IMR-90 (cell line): ENCODE measurements at regions not wholly inside any gene's neighbourhood (a gene's known extent, or its start where the extent isn't known, plus 50 kb on each side); places are given as distances from the start of the nearest gene placed in this dataset.

Experiments used
- ATAC-seq: fragments of 200-7000 bp; cut with Tn5 transposase; 2 replicates; pipeline ENCODE4 v1.9.1; 2020; ENCODE audit warnings: low read depth, mild to moderate bottlenecking, moderate library complexity
- BruUV-seq: library from RNA; stranded (reverse); fragments of 400-500 nt; replicated peaks from 2 replicates; lab custom pipeline; 2021; lab: Mats Ljungman, UMichigan
- CTCF ChIA-PET: fragments of 300-600 bp; formaldehyde crosslinking; extraction: SDS; loops from one replicate; lab custom pipeline; 2021; ENCODE audit warnings: antibody characterized with exemption; lab: Yijun Ruan, JAX
- POLR2A ChIA-PET: fragments of 300-600 bp; sonication (Branson Sonifier 250); formaldehyde crosslinking; loops from one replicate; lab custom pipeline; 2022; ENCODE audit warnings: antibody characterized with exemption; ENCODE audit not compliant: unreplicated experiment; lab: Charles Lee
- DNase-seq: peaks from one replicate; pipeline ENCODE4 v3.0.0; 2013
- H2AFZ ChIP-seq: replicated peaks from 2 replicates; pipeline ENCODE3; 2013; ENCODE audit warnings: low read length, mild to moderate bottlenecking; ENCODE audit not compliant: poor library complexity
- H2AK5ac ChIP-seq: 2 replicates; pipeline ENCODE4 v1.6.1; 2013; ENCODE audit warnings: low read depth, low read length, inconsistent platforms
- H2AK9ac ChIP-seq: replicated peaks from 2 replicates; pipeline ENCODE3; 2013; ENCODE audit warnings: mild to moderate bottlenecking, low read depth, low read length, moderate library complexity; ENCODE audit not compliant: poor library complexity
- H2BK120ac ChIP-seq: 2 replicates; pipeline ENCODE4 v1.6.1; 2013; ENCODE audit warnings: low read depth, low read length, inconsistent platforms
- H2BK15ac ChIP-seq: 3 replicates; pipeline ENCODE4 v1.6.1; 2013; ENCODE audit warnings: low read depth, low read length, inconsistent platforms
- H2BK20ac ChIP-seq: 2 replicates; pipeline ENCODE4 v1.6.1; 2013; ENCODE audit warnings: low read depth, mild to moderate bottlenecking, inconsistent platforms, low read length, moderate library complexity
- H2BK5ac ChIP-seq: 2 replicates; pipeline ENCODE4 v1.6.1; 2013; ENCODE audit warnings: mild to moderate bottlenecking, low read depth, low read length, inconsistent platforms; ENCODE audit not compliant: poor library complexity, severe bottlenecking
- H3K14ac ChIP-seq: replicated peaks from 2 replicates; pipeline ENCODE4 v1.6.1; 2013; ENCODE audit warnings: low read depth, low read length, inconsistent platforms
- H3K18ac ChIP-seq: 2 replicates; pipeline ENCODE4 v1.6.1; 2013; ENCODE audit warnings: low read depth, low read length, control low read depth
- H3K23ac ChIP-seq: 2 replicates; pipeline ENCODE4 v1.6.1; 2013; ENCODE audit warnings: low read depth, low read length, inconsistent platforms
- H3K27ac ChIP-seq: 2 replicates; pipeline ENCODE4 v1.5.1; 2013; ENCODE audit warnings: mild to moderate bottlenecking, control low read depth, low read length; ENCODE audit not compliant: insufficient read depth
- H3K27me3 ChIP-seq: 2 replicates; pipeline ENCODE4 v1.6.1; 2013; ENCODE audit warnings: low read length; ENCODE audit not compliant: control insufficient read depth, insufficient read depth
- H3K36me3 ChIP-seq: 2 replicates; pipeline ENCODE4 v1.6.1; 2013; ENCODE audit warnings: low read length, mixed read lengths; ENCODE audit not compliant: control insufficient read depth, insufficient read depth
- H3K4ac ChIP-seq: 2 replicates; pipeline ENCODE4 v1.6.1; 2013; ENCODE audit warnings: low read depth, low read length, inconsistent platforms
- H3K4me1 ChIP-seq: 2 replicates; pipeline ENCODE4 v1.6.1; 2013; ENCODE audit warnings: low read length, mixed read lengths; ENCODE audit not compliant: control insufficient read depth, insufficient read depth
- H3K4me2 ChIP-seq: 2 replicates; pipeline ENCODE4 v1.6.1; 2013; ENCODE audit warnings: low read depth, mild to moderate bottlenecking, control low read depth, low read length, moderate library complexity
- H3K4me3 ChIP-seq: 2 replicates; pipeline ENCODE4 v1.5.1; 2013; ENCODE audit warnings: low read depth, mild to moderate bottlenecking, control low read depth, low read length, moderate library complexity; ENCODE audit not compliant: insufficient read depth
- H3K56ac ChIP-seq: 2 replicates; pipeline ENCODE4 v1.6.1; 2013; ENCODE audit warnings: low read length, inconsistent platforms; ENCODE audit not compliant: insufficient read depth; ENCODE audit errors: extremely low read depth
- H3K79me1 ChIP-seq, 2 experiments: 2 replicates each; pipeline ENCODE4 v1.6.1; 2013; ENCODE audit warnings: low read length in 2 of 2, inconsistent platforms in 1 of 2, low read depth in 1 of 2
- H3K9ac ChIP-seq: 2 replicates; pipeline ENCODE4 v1.6.1; 2013; ENCODE audit warnings: low read depth, low read length, control low read depth
- H3K9me1 ChIP-seq: 2 replicates; pipeline ENCODE4 v1.6.1; 2013; ENCODE audit warnings: low read length, inconsistent platforms; ENCODE audit not compliant: insufficient read depth
- H3K9me3 ChIP-seq: 2 replicates; pipeline ENCODE4 v1.6.1; 2013; ENCODE audit warnings: low read length; ENCODE audit not compliant: control insufficient read depth, insufficient read depth
- H4K20me1 ChIP-seq: 2 replicates; pipeline ENCODE4 v1.6.1; 2013; ENCODE audit warnings: low read length, inconsistent platforms; ENCODE audit not compliant: insufficient read depth
- H4K5ac ChIP-seq: 2 replicates; pipeline ENCODE4 v1.6.1; 2013; ENCODE audit warnings: mild to moderate bottlenecking, low read depth, low read length, control low read depth
- H4K8ac ChIP-seq, 2 experiments: 2 replicates each; pipeline ENCODE4 v1.6.1; 2013; ENCODE audit warnings: low read depth in 2 of 2, low read length in 2 of 2, control low read depth in 1 of 2, inconsistent platforms in 1 of 2
- H4K91ac ChIP-seq: 2 replicates; pipeline ENCODE4 v1.6.1; 2013; ENCODE audit warnings: low read depth, low read length, inconsistent platforms; ENCODE audit not compliant: insufficient read depth
- BHLHE40 ChIP-seq: fragments of 150-350 bp; IDR thresholded peaks from 2 replicates; pipeline ENCODE4 v1.6.1; 2016; ENCODE audit warnings: mild to moderate bottlenecking, low read depth, low read length
- CEBPB ChIP-seq: IDR thresholded peaks from 2 replicates; pipeline ENCODE4 v1.6.1; 2012; ENCODE audit warnings: low read depth, low read length, improper control_type of control experiment
- CHD1 ChIP-seq: IDR thresholded peaks from 2 replicates; pipeline ENCODE4 v1.6.1; 2012; ENCODE audit warnings: low read depth, low read length, improper control_type of control experiment
- FOS ChIP-seq: fragments of 150-350 bp; IDR thresholded peaks from 2 replicates; pipeline ENCODE4 v1.6.1; 2016; ENCODE audit warnings: low read depth, low read length
- MAFK ChIP-seq: IDR thresholded peaks from 2 replicates; pipeline ENCODE4 v1.6.1; 2012; ENCODE audit warnings: low read depth, low read length, improper control_type of control experiment
- MAZ ChIP-seq: IDR thresholded peaks from 2 replicates; pipeline ENCODE4 v1.6.1; 2012; ENCODE audit warnings: low read depth, mild to moderate bottlenecking, low read length, improper control_type of control experiment, moderate library complexity, borderline replicate concordance
- POLR2A ChIP-seq: IDR thresholded peaks from 2 replicates; pipeline ENCODE4 v1.6.1; 2012; ENCODE audit warnings: mild to moderate bottlenecking, low read depth, low read length
- RAD21 ChIP-seq: IDR thresholded peaks from 2 replicates; pipeline ENCODE4 v1.6.1; 2012; ENCODE audit warnings: low read length, improper control_type of control experiment
- RCOR1 ChIP-seq: IDR thresholded peaks from 2 replicates; pipeline ENCODE4 v1.6.1; 2012; ENCODE audit warnings: mild to moderate bottlenecking, low read length, improper control_type of control experiment; ENCODE audit not compliant: insufficient replicate concordance
- SMC3 ChIP-seq: fragments of 150-350 bp; IDR thresholded peaks from 2 replicates; pipeline ENCODE4 v1.6.1; 2016; ENCODE audit warnings: low read depth, mild to moderate bottlenecking, antibody characterized with exemption, low read length, moderate library complexity
- WGBS, 2 experiments: methylation state at CpG; one replicate each; pipeline versions ENCODE4 v1.1.5 to v1.1.7; 2013; ENCODE audit warnings: missing lambda C conversion rate in 2 of 2; ENCODE audit not compliant: insufficient read length in 1 of 2; ENCODE audit errors: extremely low coverage in 2 of 2; 5-methylcytosine and 5-hydroxymethylcytosine counted together
- dilution Hi-C: fragments of 300-500 bp; cut with HindIII; formaldehyde crosslinking; loops from one replicate; pipeline ENCODE4 v1.14.3; 2018; ENCODE audit warnings: low sequenced_read_pairs; ENCODE audit not compliant: unreplicated experiment
- in situ Hi-C: fragments of 300-500 bp; cut with MboI; formaldehyde crosslinking; loops from 3 replicates; pipeline ENCODE4 v1.14.3; 2019; ENCODE audit warnings: low sequenced_read_pairs, inconsistent platforms, mixed read lengths
- intact Hi-C: fragments of 100-400 bp; cut with micrococcal nuclease; formaldehyde crosslinking; loops from 2 replicates; pipeline ENCODE4 v1.10.0; 2022
- TF ChIP-seq, protein P1 (sequence below): fragments of 150-350 bp; IDR thresholded peaks from 2 replicates; pipeline ENCODE4 v1.6.1; 2016; ENCODE audit warnings: low read depth, mild to moderate bottlenecking, low read length, moderate library complexity, borderline replicate concordance
- TF ChIP-seq, protein P2 (sequence below): conservative IDR thresholded peaks from 2 replicates; pipeline ENCODE4 v1.5.1; 2012; ENCODE audit warnings: mild to moderate bottlenecking, low read depth, low read length, improper control_type of control experiment

DNA sequence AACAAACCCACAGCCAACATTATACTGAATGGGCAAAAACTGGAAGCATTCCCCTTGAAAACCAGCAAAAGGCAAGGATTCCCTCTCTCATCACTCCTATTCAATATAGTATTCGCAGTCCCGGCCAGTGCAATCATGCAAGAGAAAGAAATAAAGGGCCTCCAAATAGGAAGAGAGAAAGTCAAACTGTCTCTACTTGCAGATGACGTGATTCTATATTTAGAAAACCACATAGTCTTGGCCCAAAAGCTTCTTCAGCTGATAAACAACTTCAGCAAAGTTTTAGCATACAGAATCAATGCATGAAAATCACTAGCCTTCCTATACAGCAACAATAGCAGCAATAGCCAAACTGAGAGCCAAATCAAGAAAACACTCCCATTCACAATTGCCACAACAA is 333.7 kb upstream of the EDIL3 start:
- no peak for TF ChIP-seq POLR2A
- TF ChIP-seq CEBPB, result no peak
- TF ChIP-seq MAFK, result no peak
- no peak for TF ChIP-seq CHD1
- no peak for TF ChIP-seq RCOR1
- TF ChIP-seq BHLHE40, result no peak
- no peak for TF ChIP-seq FOS
- TF ChIP-seq, protein P1, sequence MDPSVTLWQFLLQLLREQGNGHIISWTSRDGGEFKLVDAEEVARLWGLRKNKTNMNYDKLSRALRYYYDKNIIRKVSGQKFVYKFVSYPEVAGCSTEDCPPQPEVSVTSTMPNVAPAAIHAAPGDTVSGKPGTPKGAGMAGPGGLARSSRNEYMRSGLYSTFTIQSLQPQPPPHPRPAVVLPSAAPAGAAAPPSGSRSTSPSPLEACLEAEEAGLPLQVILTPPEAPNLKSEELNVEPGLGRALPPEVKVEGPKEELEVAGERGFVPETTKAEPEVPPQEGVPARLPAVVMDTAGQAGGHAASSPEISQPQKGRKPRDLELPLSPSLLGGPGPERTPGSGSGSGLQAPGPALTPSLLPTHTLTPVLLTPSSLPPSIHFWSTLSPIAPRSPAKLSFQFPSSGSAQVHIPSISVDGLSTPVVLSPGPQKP, result no peak
- no peak for TF ChIP-seq SMC3
- no peak for TF ChIP-seq MAZ
- no peak for TF ChIP-seq RAD21
- TF ChIP-seq, protein P2, sequence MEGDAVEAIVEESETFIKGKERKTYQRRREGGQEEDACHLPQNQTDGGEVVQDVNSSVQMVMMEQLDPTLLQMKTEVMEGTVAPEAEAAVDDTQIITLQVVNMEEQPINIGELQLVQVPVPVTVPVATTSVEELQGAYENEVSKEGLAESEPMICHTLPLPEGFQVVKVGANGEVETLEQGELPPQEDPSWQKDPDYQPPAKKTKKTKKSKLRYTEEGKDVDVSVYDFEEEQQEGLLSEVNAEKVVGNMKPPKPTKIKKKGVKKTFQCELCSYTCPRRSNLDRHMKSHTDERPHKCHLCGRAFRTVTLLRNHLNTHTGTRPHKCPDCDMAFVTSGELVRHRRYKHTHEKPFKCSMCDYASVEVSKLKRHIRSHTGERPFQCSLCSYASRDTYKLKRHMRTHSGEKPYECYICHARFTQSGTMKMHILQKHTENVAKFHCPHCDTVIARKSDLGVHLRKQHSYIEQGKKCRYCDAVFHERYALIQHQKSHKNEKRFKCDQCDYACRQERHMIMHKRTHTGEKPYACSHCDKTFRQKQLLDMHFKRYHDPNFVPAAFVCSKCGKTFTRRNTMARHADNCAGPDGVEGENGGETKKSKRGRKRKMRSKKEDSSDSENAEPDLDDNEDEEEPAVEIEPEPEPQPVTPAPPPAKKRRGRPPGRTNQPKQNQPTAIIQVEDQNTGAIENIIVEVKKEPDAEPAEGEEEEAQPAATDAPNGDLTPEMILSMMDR, result no peak
- no peaks in the 10 kb centered on the region for H3K9me3 ChIP-seq
- ChIA-PET CTCF (no interaction called here), POLR2A (no interaction called here)
- 80% methylated on average over 2 of the region's 3 CpGs; no CpG with 5 or more reads in 1 of the 2 experiments for WGBS, 2 experiments
- H2BK20ac ChIP-seq, result no peak overlapping the region
- no peaks in the 10 kb centered on the region for H3K9me1 ChIP-seq
- no peak overlapping the region for H3K18ac ChIP-seq
- no peak overlapping the region for H3K4me3 ChIP-seq
- H3K14ac ChIP-seq, result no peak overlapping the region
- H3K4me1 ChIP-seq, result no peaks in the 10 kb centered on the region
- H3K36me3 ChIP-seq, result no peaks in the 10 kb centered on the region
- H2BK15ac ChIP-seq, result no peak overlapping the region
- no peak overlapping the region for H2AK9ac ChIP-seq
- no peak overlapping the region for H3K4me2 ChIP-seq
- no peak overlapping the region for H3K27ac ChIP-seq
- dilution Hi-C loops (no loop called here), intact Hi-C loops (no loop called here), in situ Hi-C loops (no loop called here)
- H3K9ac ChIP-seq, result no peak overlapping the region
- H3K27me3 ChIP-seq, result no peaks in the 10 kb centered on the region
- H4K91ac ChIP-seq, result no peak overlapping the region
- H2BK120ac ChIP-seq, result no peak overlapping the region
- no peak overlapping the region for H3K4ac ChIP-seq
- DNase-seq, result peak; percentile 9
- no peak overlapping the region for H4K5ac ChIP-seq
- no peak overlapping the region for H3K56ac ChIP-seq
- H4K20me1 ChIP-seq, result no peaks in the 10 kb centered on the region
- no peak for ATAC-seq
- H4K8ac ChIP-seq, result no peak overlapping the region
- H2BK5ac ChIP-seq, result no peak overlapping the region
- H2AFZ ChIP-seq, result no peak overlapping the region
- no peaks in the 10 kb centered on the region for H3K79me1 ChIP-seq
- H2AK5ac ChIP-seq, result no peak overlapping the region
- no TSS peak for BruUV-seq
- H3K23ac ChIP-seq, result no peak overlapping the region
